BJ (cell line): ENCODE measurements at regions not wholly inside any gene's neighbourhood (a gene's known extent, or its start where the extent isn't known, plus 50 kb on each side); places are given as distances from the start of the nearest gene placed in this dataset.
A peak's percentile ranks its signal among the peaks of the same experiment; 100 is the strongest.

Experiments used
- CTCF ChIA-PET: fragments of 350-600 bp; formaldehyde crosslinking; extraction: SDS; loops from one replicate; lab custom pipeline; 2021; ENCODE audit warnings: antibody characterized with exemption, inconsistent platforms; lab: Yijun Ruan, JAX
- POLR2A ChIA-PET: fragments of 300-600 bp; sonication (Branson Sonifier 250); formaldehyde crosslinking; extraction: SDS; loops from one replicate; lab custom pipeline; 2021; ENCODE audit warnings: antibody characterized with exemption; lab: Charles Lee
- DNase-seq: peaks from one replicate; pipeline ENCODE4 v3.0.0-alpha.2; 2011; ENCODE audit warnings: low read depth
- H3K27me3 ChIP-seq: 2 replicates; pipeline ENCODE4 v1.6.0; 2011; ENCODE audit warnings: low read length; ENCODE audit not compliant: control insufficient read depth, insufficient read depth
- H3K36me3 ChIP-seq: 2 replicates; pipeline ENCODE4 v1.5.1; 2011; ENCODE audit warnings: low read length; ENCODE audit not compliant: control insufficient read depth, insufficient read depth
- H3K4me3 ChIP-seq: 2 replicates; pipeline ENCODE4 v1.5.1; 2011; ENCODE audit warnings: low read depth, mild to moderate bottlenecking, control low read depth, low read length
- TF ChIP-seq, protein P1 (sequence below): IDR thresholded peaks from 2 replicates; pipeline ENCODE4 v1.5.1; 2011; ENCODE audit warnings: low read depth, mild to moderate bottlenecking, control low read depth, inconsistent platforms, low read length, moderate library complexity; ENCODE audit not compliant: insufficient read depth

DNA sequence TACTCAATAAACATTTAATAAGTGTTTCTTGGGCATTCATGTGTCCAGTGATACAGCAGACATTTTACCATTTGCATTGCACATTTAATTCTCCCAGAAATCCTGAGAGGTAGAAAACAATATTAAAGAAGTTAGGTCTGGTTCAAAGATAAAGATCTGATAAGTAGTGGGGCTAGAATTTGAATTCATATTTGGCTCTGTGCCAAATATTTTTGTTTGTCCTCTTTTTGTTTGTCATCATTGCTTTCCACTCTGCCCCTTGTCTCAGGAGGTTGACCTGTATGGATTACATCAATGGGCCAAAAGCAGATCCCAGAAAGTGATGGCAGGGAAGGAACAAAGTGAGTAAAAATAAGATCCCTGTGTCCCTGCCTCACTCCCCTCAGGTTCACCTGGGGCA, 441.9 kb upstream of the PKDCC start:
- Histone ChIP-seq H3K27me3 (no peaks in the 10 kb centered on the region), H3K4me3 (no peak overlapping the region), H3K36me3 (no peaks in the 10 kb centered on the region)
- ChIA-PET CTCF (no interaction called here), POLR2A (no interaction called here)
- DNase-seq, result no peak
- TF ChIP-seq, protein P1, sequence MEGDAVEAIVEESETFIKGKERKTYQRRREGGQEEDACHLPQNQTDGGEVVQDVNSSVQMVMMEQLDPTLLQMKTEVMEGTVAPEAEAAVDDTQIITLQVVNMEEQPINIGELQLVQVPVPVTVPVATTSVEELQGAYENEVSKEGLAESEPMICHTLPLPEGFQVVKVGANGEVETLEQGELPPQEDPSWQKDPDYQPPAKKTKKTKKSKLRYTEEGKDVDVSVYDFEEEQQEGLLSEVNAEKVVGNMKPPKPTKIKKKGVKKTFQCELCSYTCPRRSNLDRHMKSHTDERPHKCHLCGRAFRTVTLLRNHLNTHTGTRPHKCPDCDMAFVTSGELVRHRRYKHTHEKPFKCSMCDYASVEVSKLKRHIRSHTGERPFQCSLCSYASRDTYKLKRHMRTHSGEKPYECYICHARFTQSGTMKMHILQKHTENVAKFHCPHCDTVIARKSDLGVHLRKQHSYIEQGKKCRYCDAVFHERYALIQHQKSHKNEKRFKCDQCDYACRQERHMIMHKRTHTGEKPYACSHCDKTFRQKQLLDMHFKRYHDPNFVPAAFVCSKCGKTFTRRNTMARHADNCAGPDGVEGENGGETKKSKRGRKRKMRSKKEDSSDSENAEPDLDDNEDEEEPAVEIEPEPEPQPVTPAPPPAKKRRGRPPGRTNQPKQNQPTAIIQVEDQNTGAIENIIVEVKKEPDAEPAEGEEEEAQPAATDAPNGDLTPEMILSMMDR, result no peak

DNA sequence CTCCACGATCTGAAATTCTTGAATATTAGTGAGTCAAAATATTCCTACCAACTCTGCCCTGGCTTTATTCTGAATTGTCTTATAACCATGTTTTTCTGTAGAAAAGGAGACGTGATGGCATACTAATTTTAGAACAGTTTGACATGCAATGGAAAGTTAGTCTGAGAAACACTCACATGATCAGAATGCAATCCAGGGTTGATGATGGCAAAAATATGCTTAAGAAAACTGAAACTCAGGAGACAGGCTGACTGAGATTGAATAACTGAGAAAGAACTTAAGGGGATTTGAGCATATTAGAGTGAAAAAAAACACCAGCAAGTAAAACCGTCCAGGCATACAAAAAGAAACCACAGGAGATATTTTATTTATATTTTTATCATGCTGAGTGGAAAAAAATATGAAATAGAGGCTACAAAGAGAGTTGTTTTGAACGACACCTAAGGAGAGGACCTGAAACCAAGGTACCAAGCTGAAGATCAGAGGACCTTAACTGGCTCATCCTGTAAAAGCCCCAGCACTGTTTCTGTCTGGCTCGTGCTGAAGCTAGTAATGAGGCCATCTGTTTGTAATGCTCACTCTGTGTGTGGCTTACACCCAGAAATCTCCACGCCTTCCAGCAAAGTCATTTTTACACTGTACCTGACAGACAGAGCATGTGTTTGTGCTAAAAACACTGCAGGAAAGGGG, 437.2 kb upstream of the PKDCC start:
- POLR2A ChIA-PET, result no interaction called here
- Histone ChIP-seq H3K27me3 (no peaks in the 10 kb centered on the region), H3K4me3 (no peak overlapping the region), H3K36me3 (no peaks in the 10 kb centered on the region)
- DNase-seq, result peak; percentile 22
- CTCF ChIA-PET, result no interaction called here
- TF ChIP-seq, protein P1, result no peak

DNA sequence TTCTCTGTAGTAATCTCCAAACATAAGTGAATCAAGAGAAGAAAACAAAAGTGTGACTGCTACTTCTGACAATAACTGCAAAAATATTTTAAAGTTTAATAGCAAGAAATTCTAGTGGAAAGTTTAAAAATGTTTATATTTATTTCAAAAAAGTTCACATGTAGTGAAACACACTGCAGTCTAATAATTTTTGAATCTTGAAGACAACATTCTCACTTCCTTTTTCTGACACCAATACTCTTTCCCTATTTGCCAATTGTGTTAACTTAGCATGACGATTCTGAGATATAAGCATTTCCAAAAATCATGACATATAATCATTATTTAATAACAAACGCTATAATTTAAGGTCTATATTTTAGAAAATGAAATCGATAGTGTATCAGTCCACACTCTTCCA, 429.1 kb upstream of the PKDCC start:
- POLR2A ChIA-PET, result no interaction called here
- no peak for DNase-seq
- TF ChIP-seq, protein P1, result no peak
- Histone ChIP-seq H3K36me3 (no peaks in the 10 kb centered on the region), H3K27me3 (no peaks in the 10 kb centered on the region), H3K4me3 (no peak overlapping the region)
- CTCF ChIA-PET, result no interaction called here

DNA sequence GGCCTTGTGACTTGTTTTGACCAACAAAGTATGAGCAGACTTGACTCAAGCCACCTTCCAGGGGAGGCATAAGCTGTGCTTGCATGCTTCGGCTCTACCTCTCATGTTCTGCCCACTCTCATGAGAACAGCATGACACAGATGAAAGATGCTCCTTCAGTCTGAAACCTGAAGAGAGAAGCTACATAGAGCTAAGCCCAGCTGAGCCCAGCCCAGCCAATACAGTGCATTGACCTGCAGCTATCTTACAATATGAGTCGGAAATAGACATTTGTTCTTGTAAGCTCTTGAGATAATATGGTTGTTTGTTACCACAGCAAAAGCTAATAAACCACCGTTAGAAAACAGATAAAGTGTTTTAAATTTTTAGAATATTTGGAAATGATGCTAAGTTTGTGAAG, 426.7 kb upstream of the PKDCC start:
- Histone ChIP-seq H3K36me3 (no peaks in the 10 kb centered on the region), H3K4me3 (no peak overlapping the region), H3K27me3 (no peaks in the 10 kb centered on the region)
- TF ChIP-seq, protein P1, result no peak
- CTCF ChIA-PET, result no interaction called here
- POLR2A ChIA-PET, result no interaction called here
- no peak for DNase-seq

DNA sequence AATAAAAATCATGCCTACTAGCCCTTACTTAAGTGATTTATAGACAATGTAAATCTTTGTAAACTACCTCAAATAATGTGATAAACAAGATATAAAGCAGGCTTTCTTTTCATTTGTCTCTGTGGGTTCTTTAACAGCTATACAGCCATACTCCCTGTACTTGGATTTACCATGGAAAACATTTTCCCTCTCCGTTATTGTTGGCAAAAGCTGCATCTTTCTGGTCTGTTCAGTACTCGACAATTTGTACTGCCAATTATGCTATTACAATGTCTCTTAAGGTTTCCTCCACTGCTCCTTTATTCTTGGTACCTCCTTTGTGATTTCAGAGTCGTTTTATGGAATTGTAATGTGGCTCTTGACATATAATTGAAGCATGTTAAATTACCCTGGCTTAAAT, 426.3 kb upstream of the PKDCC start:
- ChIA-PET CTCF (no interaction called here), POLR2A (no interaction called here)
- DNase-seq, result no peak
- TF ChIP-seq, protein P1, result no peak
- Histone ChIP-seq H3K27me3 (no peaks in the 10 kb centered on the region), H3K4me3 (no peak overlapping the region), H3K36me3 (no peaks in the 10 kb centered on the region)
